ENCODE measurements at regions not wholly inside any gene's neighbourhood (a gene's known extent, or its start where the extent isn't known, plus 50 kb on each side); places are given as distances from the start of the nearest gene placed in this dataset.

DNA sequence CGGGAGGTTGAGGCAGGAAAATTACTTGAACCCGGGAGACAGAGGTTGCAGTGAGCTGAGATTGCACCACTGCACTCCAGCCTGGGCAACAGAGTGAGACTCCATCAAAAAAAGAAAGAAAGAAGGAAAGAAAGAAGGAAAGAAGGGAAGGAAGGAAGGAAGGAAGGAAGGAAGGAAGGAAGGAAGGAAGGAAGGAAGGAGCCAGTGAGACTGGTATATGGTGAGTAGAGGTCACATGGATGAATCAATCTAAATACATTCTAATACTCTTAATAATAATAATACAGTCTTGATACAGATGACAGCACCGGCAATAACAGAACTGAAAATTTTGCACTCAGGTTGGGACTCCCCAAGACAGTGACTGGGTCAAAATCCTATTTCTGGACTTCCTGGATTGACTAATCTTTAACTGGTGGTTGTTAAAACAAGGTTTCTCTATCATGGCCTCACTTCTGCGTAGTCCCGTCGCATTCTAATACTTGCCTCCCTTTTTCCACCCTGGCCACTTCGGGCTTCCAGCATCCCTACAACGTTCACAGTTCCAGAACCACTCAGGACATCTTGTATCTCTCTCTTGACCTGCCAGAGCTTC is 53.5 kb upstream of the EIF3M start (continued):
- TF ChIP-seq, protein P1, sequence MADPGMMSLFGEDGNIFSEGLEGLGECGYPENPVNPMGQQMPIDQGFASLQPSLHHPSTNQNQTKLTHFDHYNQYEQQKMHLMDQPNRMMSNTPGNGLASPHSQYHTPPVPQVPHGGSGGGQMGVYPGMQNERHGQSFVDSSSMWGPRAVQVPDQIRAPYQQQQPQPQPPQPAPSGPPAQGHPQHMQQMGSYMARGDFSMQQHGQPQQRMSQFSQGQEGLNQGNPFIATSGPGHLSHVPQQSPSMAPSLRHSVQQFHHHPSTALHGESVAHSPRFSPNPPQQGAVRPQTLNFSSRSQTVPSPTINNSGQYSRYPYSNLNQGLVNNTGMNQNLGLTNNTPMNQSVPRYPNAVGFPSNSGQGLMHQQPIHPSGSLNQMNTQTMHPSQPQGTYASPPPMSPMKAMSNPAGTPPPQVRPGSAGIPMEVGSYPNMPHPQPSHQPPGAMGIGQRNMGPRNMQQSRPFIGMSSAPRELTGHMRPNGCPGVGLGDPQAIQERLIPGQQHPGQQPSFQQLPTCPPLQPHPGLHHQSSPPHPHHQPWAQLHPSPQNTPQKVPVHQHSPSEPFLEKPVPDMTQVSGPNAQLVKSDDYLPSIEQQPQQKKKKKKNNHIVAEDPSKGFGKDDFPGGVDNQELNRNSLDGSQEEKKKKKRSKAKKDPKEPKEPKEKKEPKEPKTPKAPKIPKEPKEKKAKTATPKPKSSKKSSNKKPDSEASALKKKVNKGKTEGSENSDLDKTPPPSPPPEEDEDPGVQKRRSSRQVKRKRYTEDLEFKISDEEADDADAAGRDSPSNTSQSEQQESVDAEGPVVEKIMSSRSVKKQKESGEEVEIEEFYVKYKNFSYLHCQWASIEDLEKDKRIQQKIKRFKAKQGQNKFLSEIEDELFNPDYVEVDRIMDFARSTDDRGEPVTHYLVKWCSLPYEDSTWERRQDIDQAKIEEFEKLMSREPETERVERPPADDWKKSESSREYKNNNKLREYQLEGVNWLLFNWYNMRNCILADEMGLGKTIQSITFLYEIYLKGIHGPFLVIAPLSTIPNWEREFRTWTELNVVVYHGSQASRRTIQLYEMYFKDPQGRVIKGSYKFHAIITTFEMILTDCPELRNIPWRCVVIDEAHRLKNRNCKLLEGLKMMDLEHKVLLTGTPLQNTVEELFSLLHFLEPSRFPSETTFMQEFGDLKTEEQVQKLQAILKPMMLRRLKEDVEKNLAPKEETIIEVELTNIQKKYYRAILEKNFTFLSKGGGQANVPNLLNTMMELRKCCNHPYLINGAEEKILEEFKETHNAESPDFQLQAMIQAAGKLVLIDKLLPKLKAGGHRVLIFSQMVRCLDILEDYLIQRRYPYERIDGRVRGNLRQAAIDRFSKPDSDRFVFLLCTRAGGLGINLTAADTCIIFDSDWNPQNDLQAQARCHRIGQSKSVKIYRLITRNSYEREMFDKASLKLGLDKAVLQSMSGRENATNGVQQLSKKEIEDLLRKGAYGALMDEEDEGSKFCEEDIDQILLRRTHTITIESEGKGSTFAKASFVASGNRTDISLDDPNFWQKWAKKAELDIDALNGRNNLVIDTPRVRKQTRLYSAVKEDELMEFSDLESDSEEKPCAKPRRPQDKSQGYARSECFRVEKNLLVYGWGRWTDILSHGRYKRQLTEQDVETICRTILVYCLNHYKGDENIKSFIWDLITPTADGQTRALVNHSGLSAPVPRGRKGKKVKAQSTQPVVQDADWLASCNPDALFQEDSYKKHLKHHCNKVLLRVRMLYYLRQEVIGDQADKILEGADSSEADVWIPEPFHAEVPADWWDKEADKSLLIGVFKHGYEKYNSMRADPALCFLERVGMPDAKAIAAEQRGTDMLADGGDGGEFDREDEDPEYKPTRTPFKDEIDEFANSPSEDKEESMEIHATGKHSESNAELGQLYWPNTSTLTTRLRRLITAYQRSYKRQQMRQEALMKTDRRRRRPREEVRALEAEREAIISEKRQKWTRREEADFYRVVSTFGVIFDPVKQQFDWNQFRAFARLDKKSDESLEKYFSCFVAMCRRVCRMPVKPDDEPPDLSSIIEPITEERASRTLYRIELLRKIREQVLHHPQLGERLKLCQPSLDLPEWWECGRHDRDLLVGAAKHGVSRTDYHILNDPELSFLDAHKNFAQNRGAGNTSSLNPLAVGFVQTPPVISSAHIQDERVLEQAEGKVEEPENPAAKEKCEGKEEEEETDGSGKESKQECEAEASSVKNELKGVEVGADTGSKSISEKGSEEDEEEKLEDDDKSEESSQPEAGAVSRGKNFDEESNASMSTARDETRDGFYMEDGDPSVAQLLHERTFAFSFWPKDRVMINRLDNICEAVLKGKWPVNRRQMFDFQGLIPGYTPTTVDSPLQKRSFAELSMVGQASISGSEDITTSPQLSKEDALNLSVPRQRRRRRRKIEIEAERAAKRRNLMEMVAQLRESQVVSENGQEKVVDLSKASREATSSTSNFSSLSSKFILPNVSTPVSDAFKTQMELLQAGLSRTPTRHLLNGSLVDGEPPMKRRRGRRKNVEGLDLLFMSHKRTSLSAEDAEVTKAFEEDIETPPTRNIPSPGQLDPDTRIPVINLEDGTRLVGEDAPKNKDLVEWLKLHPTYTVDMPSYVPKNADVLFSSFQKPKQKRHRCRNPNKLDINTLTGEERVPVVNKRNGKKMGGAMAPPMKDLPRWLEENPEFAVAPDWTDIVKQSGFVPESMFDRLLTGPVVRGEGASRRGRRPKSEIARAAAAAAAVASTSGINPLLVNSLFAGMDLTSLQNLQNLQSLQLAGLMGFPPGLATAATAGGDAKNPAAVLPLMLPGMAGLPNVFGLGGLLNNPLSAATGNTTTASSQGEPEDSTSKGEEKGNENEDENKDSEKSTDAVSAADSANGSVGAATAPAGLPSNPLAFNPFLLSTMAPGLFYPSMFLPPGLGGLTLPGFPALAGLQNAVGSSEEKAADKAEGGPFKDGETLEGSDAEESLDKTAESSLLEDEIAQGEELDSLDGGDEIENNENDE (IDR thresholded peaks at IDR 0.05; ENCODE audit: insufficient replicate concordance, low read length): no peak
- TF ChIP-seq EP300 (IDR thresholded peaks at IDR 0.05; ENCODE audit: borderline replicate concordance in 1 of 2, low read depth in 2 of 2, low read length in 2 of 2) (no peak), SRF (IDR thresholded peaks at IDR 0.05; ENCODE audit: low read depth, low read length) (no peak), RAD21 (IDR thresholded peaks at IDR 0.05 in 1 of 2, conservative IDR thresholded peaks at IDR 0.05 in 1 of 2; ENCODE audit: low read depth in 2 of 2, low read length in 2 of 2) (no peak), CTBP2 (IDR thresholded peaks at IDR 0.05; ENCODE audit: borderline replicate concordance, insufficient read depth, insufficient read length, low read length) (no peak), POLR2AphosphoS5 (IDR thresholded peaks at IDR 0.05; ENCODE audit: low read depth, low read length) (no peak), MAFK (IDR thresholded peaks at IDR 0.05; ENCODE audit: low read depth, low read length) (no peak), CHD1 (IDR thresholded peaks at IDR 0.05; ENCODE audit: low read depth, low read length) (no peak), GABPA (IDR thresholded peaks at IDR 0.05; ENCODE audit: borderline replicate concordance, insufficient read depth, low read length) (no peak), EGR1 (IDR thresholded peaks at IDR 0.05; ENCODE audit: borderline replicate concordance, low read depth, low read length) (no peak)
